Left ventricle myocardium inferior (tissue), 1 donor: ENCODE measurements at regions not wholly inside any gene's neighbourhood (a gene's known extent, or its start where the extent isn't known, plus 50 kb on each side); places are given as distances from the start of the nearest gene placed in this dataset.

ENCODE experiments used
- DNase-seq: peaks from one replicate; pipeline ENCODE4 v3.0.0-alpha.2; 2020
- H3K27ac ChIP-seq: fragments of 200-600 bp; replicated peaks from 2 replicates; pipeline ENCODE4 v1.8.0; 2021
- H3K27me3 ChIP-seq: fragments of 200-600 bp; 2 replicates; pipeline ENCODE4 v1.8.0; 2021; ENCODE audit warnings: low read depth
- H3K36me3 ChIP-seq: fragments of 200-600 bp; 2 replicates; pipeline ENCODE4 v1.8.0; 2021
- H3K4me1 ChIP-seq: fragments of 200-600 bp; 2 replicates; pipeline ENCODE4 v1.8.0; 2021
- H3K4me3 ChIP-seq: fragments of 200-600 bp; 2 replicates; pipeline ENCODE4 v1.8.0; 2021; ENCODE audit warnings: mild to moderate bottlenecking, moderate library complexity
- H3K9me3 ChIP-seq: fragments of 200-600 bp; replicated peaks from 2 replicates; pipeline ENCODE4 v1.8.0; 2021
- CTCF ChIP-seq: fragments of 200-600 bp; IDR thresholded peaks from 2 replicates; pipeline ENCODE4 v1.8.0; 2021; ENCODE audit warnings: antibody characterized with exemption, mild to moderate bottlenecking, borderline replicate concordance
- intact Hi-C: fragments of 100-400 bp; cut with micrococcal nuclease; formaldehyde crosslinking; loops from one replicate; pipeline ENCODE4 v1.11.0; 2022
- donor health status: DM: no; HTN: yes; CAD: no; lungs with severe emphysema.

GRCh38 chr10:109741712-109742111, 181.6 kb downstream of the XPNPEP1 start:
- TF ChIP-seq CTCF = no peak
- DNase-seq = no peak
- H3K27ac ChIP-seq = no peak overlapping the region
- no peaks in the 10 kb centered on the region for H3K4me1 ChIP-seq
- H3K36me3 ChIP-seq = no peaks in the 10 kb centered on the region
- intact Hi-C loops = no loop called here
- no peak overlapping the region for H3K4me3 ChIP-seq
- no peaks in the 10 kb centered on the region for H3K27me3 ChIP-seq
- no peaks in the 10 kb centered on the region for H3K9me3 ChIP-seq

GRCh38 chr10:109740436-109740835, 182.9 kb downstream of the XPNPEP1 start:
- no peak overlapping the region for H3K27ac ChIP-seq
- TF ChIP-seq CTCF = no peak
- H3K4me3 ChIP-seq = no peak overlapping the region
- H3K9me3 ChIP-seq = no peaks in the 10 kb centered on the region
- DNase-seq = no peak
- H3K4me1 ChIP-seq = no peaks in the 10 kb centered on the region
- intact Hi-C loops = no loop called here
- no peaks in the 10 kb centered on the region for H3K27me3 ChIP-seq
- H3K36me3 ChIP-seq = no peaks in the 10 kb centered on the region

- Histone ChIP-seq H3K27me3 (no peaks in the 10 kb centered on the region), H3K4me3 (no peak overlapping the region), H3K27ac (no peak overlapping the region), H3K36me3 (no peaks in the 10 kb centered on the region), H3K4me1 (no peaks in the 10 kb centered on the region), H3K9me3 (no peaks in the 10 kb centered on the region)
- DNase-seq = no peak
- intact Hi-C loops = no loop called here
- TF ChIP-seq CTCF = no peak
These were observed 185.7 kb downstream of the XPNPEP1 start for GRCh38 chr10:109737626-109738025.

- no peak for TF ChIP-seq CTCF
- intact Hi-C loops = no loop called here
- Histone ChIP-seq H3K27ac (no peak overlapping the region), H3K36me3 (no peaks in the 10 kb centered on the region), H3K9me3 (no peaks in the 10 kb centered on the region), H3K4me1 (no peaks in the 10 kb centered on the region), H3K27me3 (no peaks in the 10 kb centered on the region), H3K4me3 (no peak overlapping the region)
- DNase-seq = no peak
These were observed 186.3 kb downstream of the XPNPEP1 start for GRCh38 chr10:109737009-109737408.

- intact Hi-C loops = no loop called here
- Histone ChIP-seq H3K27me3 (no peaks in the 10 kb centered on the region), H3K4me1 (no peaks in the 10 kb centered on the region), H3K4me3 (no peak overlapping the region), H3K36me3 (no peaks in the 10 kb centered on the region), H3K27ac (no peak overlapping the region), H3K9me3 (no peaks in the 10 kb centered on the region)
- TF ChIP-seq CTCF = no peak
- no peak for DNase-seq
These were observed 187.5 kb downstream of the XPNPEP1 start for GRCh38 chr10:109735776-109736175.
